GM19193 (cell line): ENCODE measurements at regions not wholly inside any gene's neighbourhood (a gene's known extent, or its start where the extent isn't known, plus 50 kb on each side); places are given as distances from the start of the nearest gene placed in this dataset.

Experiments used
- POLR2A ChIP-seq: IDR thresholded peaks from 4 replicates; pipeline ENCODE4 v1.6.1; 2011; ENCODE audit not compliant: insufficient read depth, insufficient read length; ENCODE audit errors: extremely low read depth

DNA sequence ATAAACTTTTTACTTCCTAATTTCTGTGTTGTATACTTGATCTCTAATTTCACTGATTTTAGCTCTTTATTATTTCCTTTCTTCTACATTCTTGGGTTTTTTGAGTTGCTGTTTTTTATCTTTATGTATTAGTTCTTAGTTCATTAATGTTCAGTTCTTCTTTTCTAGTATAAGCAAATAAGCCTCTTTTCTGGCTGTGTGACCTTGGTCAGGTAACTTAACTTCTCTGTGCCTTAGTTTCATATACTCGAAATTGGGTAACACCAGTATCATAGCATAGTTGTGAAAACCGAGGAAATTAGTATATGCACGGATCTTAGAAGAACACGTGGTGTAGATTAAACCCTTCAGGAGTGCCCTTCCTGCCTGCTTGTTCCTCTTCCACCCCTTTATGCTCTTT, 130.2 kb upstream of the C1QTNF9B start:
- no peak for TF ChIP-seq POLR2A

DNA sequence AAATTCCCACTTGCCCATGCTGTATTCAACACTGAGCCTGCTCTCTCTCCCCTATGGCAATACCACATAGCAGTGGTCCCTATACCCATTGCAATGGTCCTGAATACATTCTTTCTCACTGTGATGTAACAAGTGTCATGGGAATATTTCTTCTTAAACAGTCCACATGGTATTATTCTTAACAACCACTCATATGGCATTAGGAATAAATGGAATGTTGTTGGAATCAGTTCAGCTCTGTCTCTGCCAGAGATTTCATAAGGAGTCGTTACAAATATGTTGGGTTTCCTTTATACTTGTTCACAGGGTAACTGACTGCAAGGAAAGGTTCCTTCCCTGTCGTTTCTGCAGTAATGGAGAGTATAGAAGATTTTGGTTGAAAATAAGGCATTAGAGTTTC, 128.3 kb upstream of the SPATA13 start:
- no peak for TF ChIP-seq POLR2A

DNA sequence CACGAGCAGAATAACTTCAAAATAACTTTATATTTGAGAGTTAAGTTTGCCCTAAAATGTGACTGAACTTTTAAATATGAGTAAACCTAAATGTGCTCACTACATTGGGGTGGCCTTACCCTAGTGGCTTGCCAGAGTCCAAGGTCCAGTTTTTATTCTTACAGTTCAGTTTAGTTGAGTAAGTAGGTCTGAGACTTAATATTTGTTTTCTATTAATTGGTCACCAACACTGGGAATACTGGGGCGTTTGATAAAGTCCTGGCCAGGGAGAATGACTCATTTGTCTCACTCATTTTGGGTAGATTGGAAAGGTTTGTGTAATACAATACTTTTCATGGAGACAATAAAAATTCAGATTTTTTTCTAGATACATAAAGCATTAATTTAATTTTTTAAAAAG, 127.8 kb upstream of the SPATA13 start:
- no peak for TF ChIP-seq POLR2A

DNA sequence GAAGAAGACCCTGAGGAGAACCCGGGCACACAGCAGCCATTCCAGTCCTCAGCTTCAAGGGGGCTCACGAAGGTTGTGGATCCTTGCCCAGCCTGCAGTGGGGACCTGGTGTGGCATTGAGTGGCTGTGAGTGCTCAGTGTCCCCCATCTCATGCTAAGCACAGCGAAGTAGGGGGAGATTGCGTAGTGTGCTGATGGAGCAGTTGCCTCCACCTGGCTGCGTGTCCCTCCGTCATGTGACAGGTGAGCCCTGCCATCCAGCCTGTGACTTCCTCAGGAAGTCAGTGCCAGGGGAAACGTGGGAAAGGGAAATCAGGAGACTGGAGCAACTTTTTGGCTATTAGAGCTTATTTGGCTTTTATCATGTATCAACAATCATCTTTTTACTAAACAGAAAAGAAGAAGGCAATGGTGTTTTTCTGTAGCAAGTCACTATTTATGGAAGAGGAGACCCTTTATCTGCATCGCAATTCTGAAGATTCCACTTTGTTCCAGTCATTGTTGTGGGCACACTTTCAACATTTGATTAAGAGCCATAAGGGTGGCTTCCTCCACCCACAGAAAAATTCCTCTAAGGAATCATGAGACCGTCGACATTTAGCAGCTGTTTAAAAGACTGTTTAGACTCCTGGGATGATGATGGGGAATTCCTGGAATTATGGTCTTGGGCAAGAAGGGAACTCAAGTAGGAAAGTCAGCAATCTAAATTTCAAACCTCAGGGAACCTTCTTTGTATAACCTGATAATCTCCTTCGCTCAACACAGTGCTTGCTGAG, 126.8 kb upstream of the SPATA13 start:
- TF ChIP-seq POLR2A: no peak

DNA sequence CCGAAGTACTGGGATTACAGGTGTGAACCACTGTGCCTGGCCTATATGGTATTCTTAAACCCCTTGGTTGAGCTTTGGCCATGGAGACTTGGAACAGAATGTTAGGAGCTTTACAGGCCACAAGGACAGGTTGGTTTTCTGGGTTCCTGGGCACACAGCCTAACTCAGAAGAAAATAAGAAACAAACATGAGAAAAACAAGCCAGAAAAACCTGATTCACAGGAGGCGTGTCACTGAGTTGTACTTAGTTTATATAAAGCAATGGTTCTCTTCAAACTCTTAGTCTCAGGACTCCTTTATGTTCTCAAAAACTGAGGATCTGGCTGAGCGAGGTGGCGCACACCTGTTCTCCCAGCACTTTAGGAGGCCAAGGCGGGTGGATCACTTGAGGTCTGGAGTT, 125.1 kb upstream of the SPATA13 start:
- TF ChIP-seq POLR2A: no peak

DNA sequence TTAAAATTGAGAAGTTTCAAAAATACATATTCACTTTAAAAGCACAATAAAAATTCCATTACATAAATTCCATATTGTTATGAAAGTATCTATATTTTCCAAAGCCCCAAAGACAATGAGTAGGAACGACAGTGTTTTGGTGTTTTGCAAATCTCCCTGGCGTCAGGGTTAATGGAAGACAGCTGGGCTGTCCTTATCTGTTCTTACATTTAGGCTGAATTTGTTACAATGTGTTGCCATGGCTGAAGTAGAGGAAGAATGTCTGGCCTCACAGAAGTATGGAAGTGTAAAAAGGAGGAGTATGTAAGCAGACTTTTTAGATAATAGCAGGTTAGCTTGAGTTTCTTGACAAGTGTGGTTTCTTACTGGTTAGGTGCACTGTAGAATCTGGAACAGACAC, 124.4 kb upstream of the SPATA13 start:
- TF ChIP-seq POLR2A: no peak

DNA sequence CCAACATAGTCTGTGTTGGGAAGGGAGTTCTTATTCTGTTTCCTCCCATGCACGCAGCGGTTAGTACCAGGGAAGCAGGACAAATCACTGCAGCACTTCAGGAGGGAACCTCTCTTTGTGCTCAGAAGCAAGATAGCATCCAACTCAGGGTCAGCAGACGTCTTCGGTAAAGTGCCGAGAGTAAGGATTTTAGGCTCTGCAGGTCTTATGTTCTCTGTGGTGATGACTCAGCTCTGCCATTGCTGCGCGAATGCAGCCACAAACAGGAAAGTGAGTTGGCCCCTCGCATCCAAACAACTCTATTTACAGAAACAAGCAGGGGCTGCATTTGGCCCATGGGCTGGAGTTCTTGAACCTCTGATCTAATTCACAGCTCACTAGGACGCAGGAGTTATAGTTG, 122.1 kb upstream of the SPATA13 start:
- TF ChIP-seq POLR2A: no peak

DNA sequence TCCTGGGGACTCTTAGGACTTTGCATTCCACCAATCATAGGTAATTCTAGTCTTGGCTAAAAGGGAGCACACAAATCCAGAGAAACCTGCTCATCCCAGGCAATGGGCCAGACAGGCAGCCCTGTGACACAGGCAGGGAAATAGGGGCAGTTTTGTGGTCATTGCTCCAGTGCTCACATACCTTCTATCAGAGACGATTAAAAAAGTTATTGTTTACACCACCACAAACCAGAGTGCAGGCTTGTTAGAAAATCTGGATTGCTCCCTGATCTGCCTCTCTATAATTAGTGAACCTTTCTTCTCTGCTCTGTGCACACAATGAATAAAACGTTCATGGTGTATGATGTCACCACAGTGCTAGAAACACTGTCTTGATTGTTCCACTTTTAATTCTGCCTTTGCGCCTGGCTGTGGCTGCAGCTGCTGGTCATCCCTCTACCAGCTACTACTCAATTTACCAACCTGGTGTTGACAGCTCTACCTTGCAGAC, 121.6 kb upstream of the SPATA13 start:
- no peak for TF ChIP-seq POLR2A

DNA sequence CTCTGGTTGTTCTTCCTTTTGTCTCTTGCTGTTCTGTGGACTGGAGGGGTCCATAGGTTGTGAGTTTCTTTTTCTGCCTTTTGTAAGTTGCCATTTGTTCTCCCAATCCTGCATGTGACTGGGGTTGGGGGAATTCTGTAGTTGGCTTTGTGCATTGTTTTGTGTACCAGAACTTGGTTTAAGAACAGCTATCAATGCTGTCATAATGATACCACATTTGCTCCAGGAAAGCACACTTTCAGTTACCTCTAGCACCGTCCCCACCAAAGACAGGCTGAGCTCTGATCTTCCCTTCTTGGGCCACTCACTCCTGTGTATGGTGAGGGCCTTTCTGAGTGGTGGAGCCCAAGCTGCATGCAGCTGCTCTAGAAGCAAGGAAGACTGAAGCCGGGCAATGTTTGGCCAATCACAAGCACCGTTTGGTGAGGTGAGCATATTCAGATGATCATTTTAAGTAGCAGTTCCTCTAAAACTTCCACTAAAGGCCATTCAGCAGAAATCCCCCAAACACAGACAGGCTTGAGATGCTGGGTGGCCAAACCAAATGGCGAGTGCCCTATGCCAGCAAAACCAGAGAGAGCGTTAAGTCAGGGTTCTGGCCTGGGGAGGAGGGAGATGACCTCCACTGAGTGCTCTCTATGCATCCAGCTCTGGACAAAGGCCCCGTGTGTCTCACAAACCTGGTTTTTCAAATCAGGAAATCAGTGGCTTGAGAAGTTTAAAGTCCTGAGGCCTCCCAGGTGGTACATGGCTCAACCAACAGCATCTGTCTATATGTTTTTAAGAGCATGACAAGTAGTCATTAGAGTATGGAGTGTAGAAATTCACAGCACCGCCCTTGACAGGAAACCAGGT, 120.7 kb upstream of the SPATA13 start:
- TF ChIP-seq POLR2A: no peak

DNA sequence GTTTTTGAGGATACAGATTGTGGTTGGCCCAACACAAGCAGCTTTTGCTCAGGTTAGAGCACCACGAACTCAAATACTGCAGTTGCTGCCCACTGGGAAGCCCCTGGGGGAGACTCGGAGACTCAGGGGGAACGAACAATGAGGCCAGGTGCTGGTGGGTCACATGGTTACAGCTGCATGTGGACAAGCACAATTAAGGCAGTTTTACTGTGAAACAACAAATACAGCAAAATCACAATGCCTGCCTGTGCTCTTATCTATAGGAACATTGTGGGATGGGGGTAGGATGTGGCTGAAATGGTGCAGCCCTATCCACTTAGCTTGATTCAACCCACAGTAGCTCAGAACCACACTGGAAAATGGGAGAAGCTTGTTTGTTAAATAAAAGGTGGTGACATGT, 119.7 kb upstream of the SPATA13 start:
- TF ChIP-seq POLR2A: no peak

DNA sequence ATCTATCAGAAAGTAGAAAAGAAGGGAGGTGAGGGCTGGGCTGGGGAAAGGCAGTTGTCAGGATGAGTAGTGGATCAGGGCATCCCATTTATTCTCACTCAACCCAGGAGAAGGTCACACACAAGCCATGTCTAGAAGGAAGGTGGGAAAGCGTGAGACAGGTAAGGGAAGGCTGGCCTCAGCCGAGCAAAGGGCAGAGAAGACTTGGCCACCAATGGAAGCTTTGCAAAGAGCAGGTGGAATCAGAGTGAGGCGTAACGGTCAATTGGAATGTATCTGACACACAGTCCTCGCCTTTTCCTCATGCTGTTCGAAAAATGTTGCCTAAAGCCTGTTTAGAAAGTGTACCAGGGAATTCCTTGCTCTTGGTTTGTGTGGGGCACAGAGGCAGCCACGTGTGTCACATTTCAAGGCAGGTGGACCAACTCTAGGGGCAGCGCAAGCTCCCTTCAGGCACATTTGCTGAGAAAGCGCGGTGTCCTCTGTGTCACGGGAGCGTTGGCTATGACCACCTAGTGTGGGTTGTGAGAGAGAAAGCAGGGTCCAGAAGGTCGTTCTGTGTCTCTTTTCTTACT, 118.8 kb upstream of the SPATA13 start:
- no peak for TF ChIP-seq POLR2A

DNA sequence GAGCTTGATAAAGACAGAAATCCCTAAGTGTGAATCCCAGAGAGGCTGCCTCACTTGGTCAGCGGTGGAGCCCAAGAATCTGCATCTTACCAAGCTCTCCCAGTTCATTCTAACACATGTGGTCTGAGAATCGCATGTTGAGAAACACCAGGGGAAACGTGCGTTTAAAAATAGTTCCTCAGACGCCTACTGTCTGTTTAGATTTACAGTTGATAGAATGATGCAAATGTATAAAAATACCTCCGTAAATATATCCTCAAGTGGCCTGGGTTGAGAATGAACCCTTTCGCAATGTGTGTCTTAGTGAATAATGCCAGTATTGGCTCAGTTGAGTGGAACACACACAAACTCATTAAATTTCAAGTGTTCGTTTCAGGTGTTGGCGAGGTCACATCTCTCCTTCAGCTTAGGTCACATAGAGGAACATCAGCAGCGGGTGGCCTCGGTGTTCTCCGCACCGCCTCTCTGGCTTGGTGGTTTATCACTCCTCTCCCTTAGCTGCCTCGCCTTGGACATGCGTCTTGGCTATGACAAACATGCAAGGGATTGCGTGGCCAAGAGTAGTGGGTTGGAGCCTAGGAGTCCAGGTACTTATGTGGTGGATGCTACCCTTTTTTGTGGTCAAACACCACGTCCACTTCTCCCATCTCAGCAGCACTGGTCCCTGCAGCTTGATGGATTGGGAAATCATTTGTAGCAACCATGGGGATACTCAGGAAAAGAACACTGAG, 117.6 kb upstream of the SPATA13 start:
- TF ChIP-seq POLR2A: no peak

DNA sequence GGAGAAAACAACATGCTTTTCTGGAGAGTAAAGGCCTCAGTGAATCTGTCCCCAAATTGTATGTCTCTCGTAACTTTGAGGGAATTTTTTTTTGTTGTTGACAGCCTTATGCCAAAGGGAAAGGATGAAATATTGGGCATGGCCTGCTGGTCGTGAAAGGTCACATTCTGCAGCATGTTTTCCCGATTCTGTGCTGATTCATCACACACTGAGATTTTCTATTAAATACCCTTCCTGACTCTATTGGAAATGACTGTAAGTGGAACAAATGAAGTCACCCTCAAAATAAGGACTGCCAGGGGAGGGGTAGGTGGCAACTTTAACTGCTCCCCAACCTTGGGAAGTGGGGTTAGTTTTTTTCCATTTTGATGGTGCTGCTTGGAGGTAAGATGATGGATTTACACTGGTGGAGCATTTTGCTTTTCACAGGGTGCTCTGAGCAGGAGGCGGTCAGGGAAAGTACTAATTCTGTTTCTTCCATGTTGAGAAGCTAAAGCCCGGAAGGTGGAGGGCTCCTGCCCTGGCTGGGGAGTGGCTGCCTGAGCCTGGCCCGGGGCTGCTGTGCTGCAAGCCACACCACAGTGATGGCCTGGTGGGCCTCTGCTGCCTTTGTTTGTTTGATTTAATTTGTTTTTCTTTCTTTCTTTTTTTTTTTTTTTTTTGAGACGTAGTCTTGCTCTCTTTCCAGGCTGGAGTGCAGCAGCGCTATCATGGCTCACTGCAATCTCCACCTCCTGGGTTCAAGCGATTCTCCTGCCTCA, 116.8 kb upstream of the SPATA13 start:
- TF ChIP-seq POLR2A: no peak

DNA sequence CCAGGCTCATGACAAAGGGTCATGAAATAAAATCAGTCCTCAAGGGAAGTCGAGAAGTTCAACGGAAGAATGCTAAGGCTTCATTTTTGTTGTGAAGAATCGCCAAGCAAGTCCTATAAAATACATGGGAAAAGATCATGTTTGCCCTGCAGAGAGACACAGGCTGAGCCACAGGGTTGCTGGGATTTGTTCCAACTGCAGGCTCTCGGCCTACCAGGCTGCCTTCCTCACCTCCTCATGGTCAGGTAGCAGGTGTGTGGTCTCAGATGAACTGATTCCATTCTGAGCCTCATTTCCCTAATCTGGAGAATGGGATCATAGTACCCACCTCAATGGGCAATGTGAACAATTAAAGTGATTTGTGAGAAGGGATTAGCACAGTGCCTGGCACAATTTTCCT, 114.9 kb upstream of the SPATA13 start:
- TF ChIP-seq POLR2A: no peak
